ENCODE measurements at regions not wholly inside any gene's neighbourhood (a gene's known extent, or its start where the extent isn't known, plus 50 kb on each side); places are given as distances from the start of the nearest gene placed in this dataset.

DNA sequence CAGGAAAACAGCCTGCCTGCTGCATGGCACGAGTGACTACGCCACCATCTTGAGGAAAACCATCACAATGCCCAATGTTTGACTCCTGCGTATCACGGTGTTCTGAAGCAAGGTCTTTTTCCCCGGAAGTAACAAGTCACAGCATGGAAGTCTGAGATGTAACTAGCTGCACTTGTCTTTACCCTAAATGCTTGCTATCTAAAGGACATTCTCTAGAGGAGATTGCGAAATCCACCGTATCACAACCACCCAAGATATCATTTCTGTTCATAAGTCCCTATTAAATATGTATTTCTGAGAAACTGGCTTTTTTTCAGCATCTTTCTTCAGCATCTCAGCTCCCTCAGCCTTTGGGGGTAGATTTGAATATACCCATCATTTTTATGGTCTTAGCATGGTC lies 1565.1 kb downstream of the ARAP2 start:
- Mint-ChIP-seq H3K9me3 (ENCODE audit: unreplicated experiment) (no peaks in the 10 kb centered on the region), H3K4me1 (ENCODE audit: unreplicated experiment) (no peaks in the 10 kb centered on the region), H3K27me3 (ENCODE audit: unreplicated experiment) (no peaks in the 10 kb centered on the region), H3K36me3 (ENCODE audit: low read depth, unreplicated experiment) (no peaks in the 10 kb centered on the region), H3K27ac (ENCODE audit: unreplicated experiment) (no peak overlapping the region), H3K4me3 (ENCODE audit: unreplicated experiment) (no peak overlapping the region)
- TF ChIP-seq, protein P1, sequence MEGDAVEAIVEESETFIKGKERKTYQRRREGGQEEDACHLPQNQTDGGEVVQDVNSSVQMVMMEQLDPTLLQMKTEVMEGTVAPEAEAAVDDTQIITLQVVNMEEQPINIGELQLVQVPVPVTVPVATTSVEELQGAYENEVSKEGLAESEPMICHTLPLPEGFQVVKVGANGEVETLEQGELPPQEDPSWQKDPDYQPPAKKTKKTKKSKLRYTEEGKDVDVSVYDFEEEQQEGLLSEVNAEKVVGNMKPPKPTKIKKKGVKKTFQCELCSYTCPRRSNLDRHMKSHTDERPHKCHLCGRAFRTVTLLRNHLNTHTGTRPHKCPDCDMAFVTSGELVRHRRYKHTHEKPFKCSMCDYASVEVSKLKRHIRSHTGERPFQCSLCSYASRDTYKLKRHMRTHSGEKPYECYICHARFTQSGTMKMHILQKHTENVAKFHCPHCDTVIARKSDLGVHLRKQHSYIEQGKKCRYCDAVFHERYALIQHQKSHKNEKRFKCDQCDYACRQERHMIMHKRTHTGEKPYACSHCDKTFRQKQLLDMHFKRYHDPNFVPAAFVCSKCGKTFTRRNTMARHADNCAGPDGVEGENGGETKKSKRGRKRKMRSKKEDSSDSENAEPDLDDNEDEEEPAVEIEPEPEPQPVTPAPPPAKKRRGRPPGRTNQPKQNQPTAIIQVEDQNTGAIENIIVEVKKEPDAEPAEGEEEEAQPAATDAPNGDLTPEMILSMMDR (IDR thresholded peaks at IDR 0.05; ENCODE audit: unreplicated experiment): no peak
- no peak for DNase-seq (ENCODE audit: low spot score)

DNA sequence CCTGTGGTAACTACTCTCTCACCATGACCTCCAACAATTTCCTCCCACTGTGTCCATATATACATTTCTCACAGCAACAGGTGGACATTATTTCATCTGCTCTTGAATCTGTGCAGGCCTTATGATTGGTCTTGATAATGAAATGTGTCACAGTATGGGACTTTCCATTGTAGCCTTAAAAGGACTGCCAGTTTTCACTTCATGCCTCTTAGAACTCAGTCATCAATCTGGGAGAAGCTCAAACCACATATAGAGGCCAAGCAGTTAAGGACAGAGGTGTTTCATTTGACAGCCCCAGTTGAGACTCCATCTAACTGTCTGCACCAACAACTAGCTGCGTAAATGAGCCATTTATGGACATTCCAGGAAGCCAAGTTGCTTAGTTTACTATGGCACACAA lies 1534.8 kb downstream of the ARAP2 start:
- Mint-ChIP-seq H3K9me3 (ENCODE audit: unreplicated experiment) (peaks cover 4% of the 10 kb centered on the region), H3K4me3 (ENCODE audit: unreplicated experiment) (no peak overlapping the region), H3K4me1 (ENCODE audit: unreplicated experiment) (no peaks in the 10 kb centered on the region), H3K27me3 (ENCODE audit: unreplicated experiment) (peaks cover 3% of the 10 kb centered on the region), H3K36me3 (ENCODE audit: low read depth, unreplicated experiment) (no peaks in the 10 kb centered on the region), H3K27ac (ENCODE audit: unreplicated experiment) (no peak overlapping the region)
- TF ChIP-seq, protein P1 (IDR thresholded peaks at IDR 0.05; ENCODE audit: unreplicated experiment): no peak
- DNase-seq (ENCODE audit: low spot score): no peak

DNA sequence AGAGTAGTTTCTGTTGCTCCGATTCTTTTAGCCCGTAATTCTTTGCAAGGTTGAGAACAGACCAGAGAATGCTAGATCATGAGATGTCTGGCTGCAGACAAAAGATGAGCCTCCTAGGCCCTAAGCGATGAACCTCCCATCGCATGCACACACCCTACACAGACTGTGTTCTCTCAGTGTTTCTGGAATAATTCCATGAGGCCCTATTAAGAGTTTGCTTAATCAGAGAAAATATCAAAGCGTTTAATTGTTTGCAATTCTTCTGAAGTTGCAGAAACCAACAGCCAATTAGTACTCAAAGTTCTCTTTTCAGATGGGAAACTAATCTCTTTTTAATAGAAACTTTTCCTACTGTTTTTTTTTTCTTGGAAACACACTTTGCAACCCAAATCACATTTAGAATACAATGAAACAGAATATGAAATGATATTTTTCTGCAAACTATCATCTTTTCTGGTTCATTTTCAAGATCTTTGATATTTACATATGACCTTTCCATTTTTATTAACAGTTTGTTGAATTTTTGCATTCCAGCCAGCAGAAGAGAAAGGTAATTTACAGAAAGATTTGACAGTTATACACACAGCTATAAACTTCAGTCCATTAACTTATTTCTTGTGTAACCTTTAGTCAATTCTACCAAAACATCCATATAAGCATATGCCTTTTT lies 1525.6 kb downstream of the ARAP2 start:
- Mint-ChIP-seq H3K9me3 (ENCODE audit: unreplicated experiment) (no peaks in the 10 kb centered on the region), H3K4me3 (ENCODE audit: unreplicated experiment) (no peak overlapping the region), H3K36me3 (ENCODE audit: low read depth, unreplicated experiment) (no peaks in the 10 kb centered on the region), H3K27ac (ENCODE audit: unreplicated experiment) (no peak overlapping the region), H3K4me1 (ENCODE audit: unreplicated experiment) (no peaks in the 10 kb centered on the region), H3K27me3 (ENCODE audit: unreplicated experiment) (no peaks in the 10 kb centered on the region)
- no peak for DNase-seq (ENCODE audit: low spot score)
- TF ChIP-seq, protein P1 (IDR thresholded peaks at IDR 0.05; ENCODE audit: unreplicated experiment): no peak

DNA sequence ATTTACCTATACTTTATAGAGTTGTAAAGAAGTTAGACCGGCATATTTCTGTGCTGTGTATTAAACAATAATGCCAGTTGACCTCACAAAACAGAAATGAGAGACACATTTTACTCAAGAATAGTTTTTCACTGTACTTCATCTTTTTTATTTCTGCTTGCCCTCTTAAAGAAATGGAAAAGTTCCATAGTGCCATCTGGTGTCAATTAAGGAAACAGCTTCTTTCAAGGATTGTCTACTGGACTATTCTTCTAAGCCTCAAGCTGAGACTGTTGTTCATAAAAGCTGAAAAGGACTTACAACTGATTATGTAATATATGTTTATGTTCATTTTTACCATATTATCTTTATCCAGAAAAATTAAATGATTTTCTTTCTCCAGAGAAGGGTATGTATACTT lies 1523.7 kb downstream of the ARAP2 start:
- H3K9me3 Mint-ChIP-seq (ENCODE audit: unreplicated experiment): no peaks in the 10 kb centered on the region
- no peaks in the 10 kb centered on the region for H3K4me1 Mint-ChIP-seq (ENCODE audit: unreplicated experiment)
- H3K36me3 Mint-ChIP-seq (ENCODE audit: low read depth, unreplicated experiment): no peaks in the 10 kb centered on the region
- no peaks in the 10 kb centered on the region for H3K27me3 Mint-ChIP-seq (ENCODE audit: unreplicated experiment)
- TF ChIP-seq, protein P1 (IDR thresholded peaks at IDR 0.05; ENCODE audit: unreplicated experiment): peak; percentile 61
- H3K27ac Mint-ChIP-seq (ENCODE audit: unreplicated experiment): no peak overlapping the region
- DNase-seq (ENCODE audit: low spot score): no peak
- no peak overlapping the region for H3K4me3 Mint-ChIP-seq (ENCODE audit: unreplicated experiment)

DNA sequence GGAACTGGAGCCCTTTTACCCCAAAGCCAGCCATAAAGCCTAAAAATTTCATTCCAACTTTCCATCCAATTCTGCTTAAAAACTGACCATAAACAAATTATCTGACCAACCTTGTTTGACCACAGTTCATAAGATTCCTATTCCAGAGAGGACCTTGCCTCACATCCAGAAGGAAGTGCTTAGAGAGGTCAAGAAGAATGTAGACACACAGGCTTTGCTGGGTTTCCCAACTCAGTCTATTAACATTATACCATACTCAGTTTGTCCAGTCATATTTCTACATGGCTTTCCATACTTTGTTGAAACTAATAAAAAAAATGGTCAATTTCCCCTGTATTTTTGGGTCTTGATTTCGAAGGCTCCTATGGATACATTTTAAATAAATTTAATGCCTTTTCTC lies 1522.5 kb downstream of the ARAP2 start:
- Mint-ChIP-seq H3K27me3 (ENCODE audit: unreplicated experiment) (no peaks in the 10 kb centered on the region), H3K36me3 (ENCODE audit: low read depth, unreplicated experiment) (no peaks in the 10 kb centered on the region), H3K27ac (ENCODE audit: unreplicated experiment) (no peak overlapping the region), H3K4me1 (ENCODE audit: unreplicated experiment) (no peaks in the 10 kb centered on the region), H3K9me3 (ENCODE audit: unreplicated experiment) (no peaks in the 10 kb centered on the region), H3K4me3 (ENCODE audit: unreplicated experiment) (no peak overlapping the region)
- TF ChIP-seq, protein P1 (IDR thresholded peaks at IDR 0.05; ENCODE audit: unreplicated experiment): no peak
- DNase-seq (ENCODE audit: low spot score): no peak

All from endothelial cell (in vitro differentiated cells).